IMR-90 (cell line): ENCODE measurements at regions not wholly inside any gene's neighbourhood (a gene's known extent, or its start where the extent isn't known, plus 50 kb on each side); places are given as distances from the start of the nearest gene placed in this dataset.
A peak's percentile ranks its signal among the peaks of the same experiment; 100 is the strongest.

Source experiments
- ATAC-seq: fragments of 200-7000 bp; cut with Tn5 transposase; 2 replicates; pipeline ENCODE4 v1.9.1; 2020; ENCODE audit warnings: low read depth, mild to moderate bottlenecking, moderate library complexity
- BruUV-seq: library from RNA; stranded (reverse); fragments of 400-500 nt; replicated peaks from 2 replicates; lab custom pipeline; 2021; lab: Mats Ljungman, UMichigan
- CTCF ChIA-PET: fragments of 300-600 bp; formaldehyde crosslinking; extraction: SDS; loops from one replicate; lab custom pipeline; 2021; ENCODE audit warnings: antibody characterized with exemption; lab: Yijun Ruan, JAX
- POLR2A ChIA-PET: fragments of 300-600 bp; sonication (Branson Sonifier 250); formaldehyde crosslinking; loops from one replicate; lab custom pipeline; 2022; ENCODE audit warnings: antibody characterized with exemption; ENCODE audit not compliant: unreplicated experiment; lab: Charles Lee
- DNase-seq: peaks from one replicate; pipeline ENCODE4 v3.0.0; 2013
- H2AFZ ChIP-seq: replicated peaks from 2 replicates; pipeline ENCODE3; 2013; ENCODE audit warnings: low read length, mild to moderate bottlenecking; ENCODE audit not compliant: poor library complexity
- H2AK5ac ChIP-seq: 2 replicates; pipeline ENCODE4 v1.6.1; 2013; ENCODE audit warnings: low read depth, low read length, inconsistent platforms
- H2AK9ac ChIP-seq: replicated peaks from 2 replicates; pipeline ENCODE3; 2013; ENCODE audit warnings: mild to moderate bottlenecking, low read depth, low read length, moderate library complexity; ENCODE audit not compliant: poor library complexity
- H2BK120ac ChIP-seq: 2 replicates; pipeline ENCODE4 v1.6.1; 2013; ENCODE audit warnings: low read depth, low read length, inconsistent platforms
- H2BK15ac ChIP-seq: 3 replicates; pipeline ENCODE4 v1.6.1; 2013; ENCODE audit warnings: low read depth, low read length, inconsistent platforms
- H2BK20ac ChIP-seq: 2 replicates; pipeline ENCODE4 v1.6.1; 2013; ENCODE audit warnings: low read depth, mild to moderate bottlenecking, inconsistent platforms, low read length, moderate library complexity
- H2BK5ac ChIP-seq: 2 replicates; pipeline ENCODE4 v1.6.1; 2013; ENCODE audit warnings: mild to moderate bottlenecking, low read depth, low read length, inconsistent platforms; ENCODE audit not compliant: poor library complexity, severe bottlenecking
- H3K14ac ChIP-seq: replicated peaks from 2 replicates; pipeline ENCODE4 v1.6.1; 2013; ENCODE audit warnings: low read depth, low read length, inconsistent platforms
- H3K18ac ChIP-seq: 2 replicates; pipeline ENCODE4 v1.6.1; 2013; ENCODE audit warnings: low read depth, low read length, control low read depth
- H3K23ac ChIP-seq: 2 replicates; pipeline ENCODE4 v1.6.1; 2013; ENCODE audit warnings: low read depth, low read length, inconsistent platforms
- H3K27ac ChIP-seq: 2 replicates; pipeline ENCODE4 v1.5.1; 2013; ENCODE audit warnings: mild to moderate bottlenecking, control low read depth, low read length; ENCODE audit not compliant: insufficient read depth
- H3K27me3 ChIP-seq: 2 replicates; pipeline ENCODE4 v1.6.1; 2013; ENCODE audit warnings: low read length; ENCODE audit not compliant: control insufficient read depth, insufficient read depth
- H3K36me3 ChIP-seq: 2 replicates; pipeline ENCODE4 v1.6.1; 2013; ENCODE audit warnings: low read length, mixed read lengths; ENCODE audit not compliant: control insufficient read depth, insufficient read depth
- H3K4ac ChIP-seq: 2 replicates; pipeline ENCODE4 v1.6.1; 2013; ENCODE audit warnings: low read depth, low read length, inconsistent platforms
- H3K4me1 ChIP-seq: 2 replicates; pipeline ENCODE4 v1.6.1; 2013; ENCODE audit warnings: low read length, mixed read lengths; ENCODE audit not compliant: control insufficient read depth, insufficient read depth
- H3K4me2 ChIP-seq: 2 replicates; pipeline ENCODE4 v1.6.1; 2013; ENCODE audit warnings: low read depth, mild to moderate bottlenecking, control low read depth, low read length, moderate library complexity
- H3K4me3 ChIP-seq: 2 replicates; pipeline ENCODE4 v1.5.1; 2013; ENCODE audit warnings: low read depth, mild to moderate bottlenecking, control low read depth, low read length, moderate library complexity; ENCODE audit not compliant: insufficient read depth
- H3K56ac ChIP-seq: 2 replicates; pipeline ENCODE4 v1.6.1; 2013; ENCODE audit warnings: low read length, inconsistent platforms; ENCODE audit not compliant: insufficient read depth; ENCODE audit errors: extremely low read depth
- H3K79me1 ChIP-seq, 2 experiments: 2 replicates each; pipeline ENCODE4 v1.6.1; 2013; ENCODE audit warnings: low read length in 2 of 2, inconsistent platforms in 1 of 2, low read depth in 1 of 2
- H3K9ac ChIP-seq: 2 replicates; pipeline ENCODE4 v1.6.1; 2013; ENCODE audit warnings: low read depth, low read length, control low read depth
- H3K9me1 ChIP-seq: 2 replicates; pipeline ENCODE4 v1.6.1; 2013; ENCODE audit warnings: low read length, inconsistent platforms; ENCODE audit not compliant: insufficient read depth
- H3K9me3 ChIP-seq: 2 replicates; pipeline ENCODE4 v1.6.1; 2013; ENCODE audit warnings: low read length; ENCODE audit not compliant: control insufficient read depth, insufficient read depth
- H4K20me1 ChIP-seq: 2 replicates; pipeline ENCODE4 v1.6.1; 2013; ENCODE audit warnings: low read length, inconsistent platforms; ENCODE audit not compliant: insufficient read depth
- H4K5ac ChIP-seq: 2 replicates; pipeline ENCODE4 v1.6.1; 2013; ENCODE audit warnings: mild to moderate bottlenecking, low read depth, low read length, control low read depth
- H4K8ac ChIP-seq, 2 experiments: 2 replicates each; pipeline ENCODE4 v1.6.1; 2013; ENCODE audit warnings: low read depth in 2 of 2, low read length in 2 of 2, control low read depth in 1 of 2, inconsistent platforms in 1 of 2
- H4K91ac ChIP-seq: 2 replicates; pipeline ENCODE4 v1.6.1; 2013; ENCODE audit warnings: low read depth, low read length, inconsistent platforms; ENCODE audit not compliant: insufficient read depth
- BHLHE40 ChIP-seq: fragments of 150-350 bp; IDR thresholded peaks from 2 replicates; pipeline ENCODE4 v1.6.1; 2016; ENCODE audit warnings: mild to moderate bottlenecking, low read depth, low read length
- CHD1 ChIP-seq: IDR thresholded peaks from 2 replicates; pipeline ENCODE4 v1.6.1; 2012; ENCODE audit warnings: low read depth, low read length, improper control_type of control experiment
- ELK1 ChIP-seq: fragments of 150-350 bp; IDR thresholded peaks from 2 replicates; pipeline ENCODE4 v1.6.1; 2016; ENCODE audit warnings: low read depth, mild to moderate bottlenecking, low read length, moderate library complexity, borderline replicate concordance
- FOS ChIP-seq: fragments of 150-350 bp; IDR thresholded peaks from 2 replicates; pipeline ENCODE4 v1.6.1; 2016; ENCODE audit warnings: low read depth, low read length
- MAZ ChIP-seq: IDR thresholded peaks from 2 replicates; pipeline ENCODE4 v1.6.1; 2012; ENCODE audit warnings: low read depth, mild to moderate bottlenecking, low read length, improper control_type of control experiment, moderate library complexity, borderline replicate concordance
- MXI1 ChIP-seq: IDR thresholded peaks from 2 replicates; pipeline ENCODE4 v1.6.1; 2012; ENCODE audit warnings: low read depth, mild to moderate bottlenecking, low read length, moderate library complexity, borderline replicate concordance
- NFE2L2 ChIP-seq: fragments of 150-350 bp; IDR thresholded peaks from 2 replicates; pipeline ENCODE4 v1.6.1; 2016; ENCODE audit warnings: low read depth, mild to moderate bottlenecking, low read length
- POLR2A ChIP-seq: IDR thresholded peaks from 2 replicates; pipeline ENCODE4 v1.6.1; 2012; ENCODE audit warnings: mild to moderate bottlenecking, low read depth, low read length
- RAD21 ChIP-seq: IDR thresholded peaks from 2 replicates; pipeline ENCODE4 v1.6.1; 2012; ENCODE audit warnings: low read length, improper control_type of control experiment
- RCOR1 ChIP-seq: IDR thresholded peaks from 2 replicates; pipeline ENCODE4 v1.6.1; 2012; ENCODE audit warnings: mild to moderate bottlenecking, low read length, improper control_type of control experiment; ENCODE audit not compliant: insufficient replicate concordance
- RFX5 ChIP-seq: IDR thresholded peaks from 2 replicates; pipeline ENCODE4 v1.8.0; 2012; ENCODE audit warnings: low read depth, mild to moderate bottlenecking, low read length, moderate library complexity
- SMC3 ChIP-seq: fragments of 150-350 bp; IDR thresholded peaks from 2 replicates; pipeline ENCODE4 v1.6.1; 2016; ENCODE audit warnings: low read depth, mild to moderate bottlenecking, antibody characterized with exemption, low read length, moderate library complexity
- WGBS, 2 experiments: methylation state at CpG; one replicate each; pipeline versions ENCODE4 v1.1.5 to v1.1.7; 2013; ENCODE audit warnings: missing lambda C conversion rate in 2 of 2; ENCODE audit not compliant: insufficient read length in 1 of 2; ENCODE audit errors: extremely low coverage in 2 of 2; 5-methylcytosine and 5-hydroxymethylcytosine counted together
- dilution Hi-C: fragments of 300-500 bp; cut with HindIII; formaldehyde crosslinking; loops from one replicate; pipeline ENCODE4 v1.14.3; 2018; ENCODE audit warnings: low sequenced_read_pairs; ENCODE audit not compliant: unreplicated experiment
- in situ Hi-C: fragments of 300-500 bp; cut with MboI; formaldehyde crosslinking; loops from 3 replicates; pipeline ENCODE4 v1.14.3; 2019; ENCODE audit warnings: low sequenced_read_pairs, inconsistent platforms, mixed read lengths
- intact Hi-C: fragments of 100-400 bp; cut with micrococcal nuclease; formaldehyde crosslinking; loops from 2 replicates; pipeline ENCODE4 v1.10.0; 2022
- TF ChIP-seq, protein P1 (sequence below): conservative IDR thresholded peaks from 2 replicates; pipeline ENCODE4 v1.5.1; 2012; ENCODE audit warnings: mild to moderate bottlenecking, low read depth, low read length, improper control_type of control experiment
- TF ChIP-seq, protein P2 (sequence below): fragments of 150-350 bp; IDR thresholded peaks from 2 replicates; pipeline ENCODE4 v1.6.1; 2017; ENCODE audit warnings: mild to moderate bottlenecking, antibody characterized with exemption, low read length, low read depth

- Histone ChIP-seq H4K91ac (no peak overlapping the region), H3K4ac (no peak overlapping the region; the same call in 1 of the 2 replicates), H2AFZ (no peak overlapping the region), H3K4me3 (no peak overlapping the region), H3K23ac (no peak overlapping the region), H2BK20ac (no peak overlapping the region), H3K56ac (no peak overlapping the region), H4K20me1 (no peaks in the 10 kb centered on the region), H3K79me1 (no peaks in the 10 kb centered on the region), H3K9ac (no peak overlapping the region), H3K27ac (no peak overlapping the region), H3K27me3 (no peaks in the 10 kb centered on the region), H4K5ac (no peak overlapping the region), H3K4me2 (no peak overlapping the region), H2BK120ac (no peak overlapping the region), H3K9me3 (peaks cover 3% of the 10 kb centered on the region; the same call in 1 of the 2 replicates), H2AK9ac (no peak overlapping the region), H3K4me1 (peaks cover 14% of the 10 kb centered on the region), H3K9me1 (no peaks in the 10 kb centered on the region; the same call in 1 of the 2 replicates), H2BK15ac (no peak overlapping the region; the same call in 2 of the 3 replicates), H3K14ac (no peak overlapping the region), H4K8ac (no peak overlapping the region), H3K18ac (peak overlapping the region; percentile 14; the same call in 1 of the 2 replicates), H2AK5ac (no peak overlapping the region), H2BK5ac (no peak overlapping the region), H3K36me3 (no peaks in the 10 kb centered on the region)
- intact Hi-C loops, result no loop called here
- BruUV-seq, result no TSS peak
- no CpG with 5 or more reads among the region's 2 CpGs for WGBS, 2 experiments
- dilution Hi-C loops, result no loop called here
- in situ Hi-C loops, result no loop called here
- CTCF ChIA-PET, result interaction anchor here (0.6 kb wide), 1 partner anchor 32 kb away, joined by 3 read pairs; no protein-coding TSS in a partner anchor
- TF ChIP-seq RAD21 (no peak), NFE2L2 (no peak), MAZ (no peak), ELK1 (no peak), MXI1 (no peak), BHLHE40 (no peak), CHD1 (no peak), SMC3 (no peak), RFX5 (no peak), POLR2A (no peak), RCOR1 (no peak), FOS (no peak)
- TF ChIP-seq, protein P1, sequence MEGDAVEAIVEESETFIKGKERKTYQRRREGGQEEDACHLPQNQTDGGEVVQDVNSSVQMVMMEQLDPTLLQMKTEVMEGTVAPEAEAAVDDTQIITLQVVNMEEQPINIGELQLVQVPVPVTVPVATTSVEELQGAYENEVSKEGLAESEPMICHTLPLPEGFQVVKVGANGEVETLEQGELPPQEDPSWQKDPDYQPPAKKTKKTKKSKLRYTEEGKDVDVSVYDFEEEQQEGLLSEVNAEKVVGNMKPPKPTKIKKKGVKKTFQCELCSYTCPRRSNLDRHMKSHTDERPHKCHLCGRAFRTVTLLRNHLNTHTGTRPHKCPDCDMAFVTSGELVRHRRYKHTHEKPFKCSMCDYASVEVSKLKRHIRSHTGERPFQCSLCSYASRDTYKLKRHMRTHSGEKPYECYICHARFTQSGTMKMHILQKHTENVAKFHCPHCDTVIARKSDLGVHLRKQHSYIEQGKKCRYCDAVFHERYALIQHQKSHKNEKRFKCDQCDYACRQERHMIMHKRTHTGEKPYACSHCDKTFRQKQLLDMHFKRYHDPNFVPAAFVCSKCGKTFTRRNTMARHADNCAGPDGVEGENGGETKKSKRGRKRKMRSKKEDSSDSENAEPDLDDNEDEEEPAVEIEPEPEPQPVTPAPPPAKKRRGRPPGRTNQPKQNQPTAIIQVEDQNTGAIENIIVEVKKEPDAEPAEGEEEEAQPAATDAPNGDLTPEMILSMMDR, result no peak
- TF ChIP-seq, protein P2, sequence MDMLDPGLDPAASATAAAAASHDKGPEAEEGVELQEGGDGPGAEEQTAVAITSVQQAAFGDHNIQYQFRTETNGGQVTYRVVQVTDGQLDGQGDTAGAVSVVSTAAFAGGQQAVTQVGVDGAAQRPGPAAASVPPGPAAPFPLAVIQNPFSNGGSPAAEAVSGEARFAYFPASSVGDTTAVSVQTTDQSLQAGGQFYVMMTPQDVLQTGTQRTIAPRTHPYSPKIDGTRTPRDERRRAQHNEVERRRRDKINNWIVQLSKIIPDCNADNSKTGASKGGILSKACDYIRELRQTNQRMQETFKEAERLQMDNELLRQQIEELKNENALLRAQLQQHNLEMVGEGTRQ, result no peak
- DNase-seq (no peak), ATAC-seq (no peak)
- POLR2A ChIA-PET, result no interaction called here
These were observed 226.5 kb upstream of the CITED2 start for GRCh38 chr6:139600919-139601475.
